22Rv1 (cell line): ENCODE measurements at regions not wholly inside any gene's neighbourhood (a gene's known extent, or its start where the extent isn't known, plus 50 kb on each side); places are given as distances from the start of the nearest gene placed in this dataset.
"Not testable (repeated sequence)": the region's sequence is repeated elsewhere in the genome, so short reads cannot be mapped to it uniquely, and the experiment has no call there.

ENCODE experiments used
- H3K27ac ChIP-seq: fragments of 450-650 bp; 2 replicates; pipeline ENCODE4 v1.5.1; 2017
- ZFX ChIP-seq: fragments of 450-650 bp; IDR thresholded peaks from 2 replicates; pipeline ENCODE4 v1.6.1; 2017; ENCODE audit warnings: antibody characterized with exemption, borderline replicate concordance
- TF ChIP-seq, protein P1 (sequence below): fragments of 450-650 bp; IDR thresholded peaks from 2 replicates; pipeline ENCODE4 v1.5.1; 2017; ENCODE audit warnings: mild to moderate bottlenecking

DNA sequence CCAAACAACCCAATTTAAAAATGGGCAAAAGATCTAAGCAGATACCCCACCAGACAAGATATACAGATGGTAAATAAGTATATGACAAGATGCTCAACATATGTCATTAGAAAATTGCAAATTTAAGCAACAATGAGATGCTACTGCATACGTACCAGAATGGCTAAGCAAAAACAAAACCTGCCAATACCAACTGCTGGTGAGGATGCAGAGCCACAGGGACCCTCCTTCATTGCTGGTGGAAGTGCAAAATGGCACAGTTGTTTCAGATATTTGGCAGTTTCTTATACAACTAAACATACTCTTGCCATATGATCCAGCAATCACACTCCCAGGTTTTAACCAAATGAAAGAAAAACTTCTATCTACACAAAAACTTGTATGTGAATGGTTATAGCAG is 178.9 kb downstream of the BARX1 start:
- TF ChIP-seq, protein P1, sequence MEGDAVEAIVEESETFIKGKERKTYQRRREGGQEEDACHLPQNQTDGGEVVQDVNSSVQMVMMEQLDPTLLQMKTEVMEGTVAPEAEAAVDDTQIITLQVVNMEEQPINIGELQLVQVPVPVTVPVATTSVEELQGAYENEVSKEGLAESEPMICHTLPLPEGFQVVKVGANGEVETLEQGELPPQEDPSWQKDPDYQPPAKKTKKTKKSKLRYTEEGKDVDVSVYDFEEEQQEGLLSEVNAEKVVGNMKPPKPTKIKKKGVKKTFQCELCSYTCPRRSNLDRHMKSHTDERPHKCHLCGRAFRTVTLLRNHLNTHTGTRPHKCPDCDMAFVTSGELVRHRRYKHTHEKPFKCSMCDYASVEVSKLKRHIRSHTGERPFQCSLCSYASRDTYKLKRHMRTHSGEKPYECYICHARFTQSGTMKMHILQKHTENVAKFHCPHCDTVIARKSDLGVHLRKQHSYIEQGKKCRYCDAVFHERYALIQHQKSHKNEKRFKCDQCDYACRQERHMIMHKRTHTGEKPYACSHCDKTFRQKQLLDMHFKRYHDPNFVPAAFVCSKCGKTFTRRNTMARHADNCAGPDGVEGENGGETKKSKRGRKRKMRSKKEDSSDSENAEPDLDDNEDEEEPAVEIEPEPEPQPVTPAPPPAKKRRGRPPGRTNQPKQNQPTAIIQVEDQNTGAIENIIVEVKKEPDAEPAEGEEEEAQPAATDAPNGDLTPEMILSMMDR = no peak
- TF ChIP-seq ZFX = no peak
- H3K27ac ChIP-seq = no peak overlapping the region

DNA sequence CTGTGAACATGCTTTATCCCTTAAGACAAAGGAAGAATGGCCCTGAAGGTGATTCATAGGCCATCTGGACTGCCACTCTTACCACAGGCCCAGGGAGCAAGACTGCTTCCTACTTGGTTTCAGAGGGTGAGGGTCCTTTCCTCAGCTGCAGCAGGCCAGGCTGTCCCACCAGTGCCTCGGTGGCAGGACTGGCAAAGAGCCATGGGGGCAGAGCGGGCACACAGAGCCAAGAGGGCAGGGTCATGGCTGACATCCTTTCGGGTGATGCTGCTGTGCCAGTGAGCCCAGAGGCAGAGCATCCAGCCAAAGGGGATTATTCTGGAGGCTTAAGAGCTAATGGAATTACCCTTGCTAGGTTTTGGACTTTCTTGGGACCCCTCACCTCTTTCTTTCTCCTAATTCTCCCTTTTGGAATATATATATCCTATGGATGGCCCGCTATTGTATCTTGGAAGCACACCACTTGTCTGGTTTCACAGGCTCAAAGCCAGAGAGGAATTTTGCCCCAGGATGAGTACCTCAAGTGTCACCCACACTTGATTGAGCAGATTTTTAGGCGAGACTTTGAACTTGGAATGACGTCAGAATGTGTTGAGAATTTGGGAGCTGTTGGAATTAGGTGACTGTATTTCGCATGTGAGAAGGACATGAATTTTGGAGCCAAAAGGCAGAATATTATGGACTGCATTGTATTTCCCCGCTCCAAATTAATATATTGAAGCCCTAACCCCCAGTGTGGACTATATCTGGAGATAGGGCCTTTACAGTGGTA is 180.6 kb downstream of the BARX1 start:
- H3K27ac ChIP-seq = no peak overlapping the region
- TF ChIP-seq, protein P1 = no peak
- no peak for TF ChIP-seq ZFX

- TF ChIP-seq ZFX = no peak
- TF ChIP-seq, protein P1 = no peak
- H3K27ac ChIP-seq = no peak overlapping the region
Measured at GRCh38 chr9:93771276-93771675, 183.9 kb downstream of the BARX1 start.

GRCh38 chr9:93761822-93762221 is 185.4 kb downstream of the PHF2 start:
- TF ChIP-seq, protein P1 = no peak
- no peak for TF ChIP-seq ZFX
- H3K27ac ChIP-seq = no peak overlapping the region

DNA sequence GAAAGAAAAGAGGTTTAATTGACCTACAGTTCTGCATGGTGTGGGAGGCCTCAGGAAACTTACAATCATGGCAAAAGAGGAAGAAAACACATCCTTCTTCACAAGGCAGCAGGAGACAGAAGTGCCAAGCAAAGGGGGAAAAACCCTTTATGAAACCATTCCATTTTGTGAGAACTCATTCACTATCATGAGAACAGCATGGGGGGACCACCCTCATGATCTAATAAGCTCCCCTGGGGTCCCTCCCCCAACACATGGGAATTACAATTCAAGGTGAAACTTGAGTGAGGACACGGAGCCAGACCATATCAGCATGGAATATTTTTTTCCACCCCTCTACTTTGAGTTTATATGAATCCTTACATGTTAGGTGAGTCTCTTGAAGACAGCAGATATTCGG is 173.7 kb downstream of the PHF2 start:
- H3K27ac ChIP-seq = no peak overlapping the region
- no peak for TF ChIP-seq ZFX
- TF ChIP-seq, protein P1 = no peak

- not testable (repeated sequence) for H3K27ac ChIP-seq
Measured at GRCh38 chr9:93748827-93749226, 172.4 kb downstream of the PHF2 start.

DNA sequence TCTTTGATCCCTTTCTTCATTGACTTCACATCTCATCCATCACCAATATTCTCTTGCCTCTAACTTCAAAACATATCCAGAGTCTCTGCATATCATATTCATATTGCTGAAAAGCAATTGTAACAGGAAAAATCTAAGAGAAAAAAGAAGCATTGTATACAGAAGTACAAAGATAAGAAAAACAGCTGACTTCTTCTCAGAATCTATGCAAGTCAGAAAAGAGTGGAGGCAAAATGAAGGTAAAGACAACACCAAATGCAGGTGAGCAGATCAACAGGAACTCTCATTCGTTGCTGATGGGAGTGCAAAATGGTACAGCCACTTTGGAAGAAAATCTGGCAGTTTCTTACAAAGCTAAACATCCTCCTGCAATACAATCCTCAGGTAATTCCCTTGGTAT is 155.6 kb downstream of the PHF2 start:
- H3K27ac ChIP-seq = no peak overlapping the region
- TF ChIP-seq, protein P1 = no peak

DNA sequence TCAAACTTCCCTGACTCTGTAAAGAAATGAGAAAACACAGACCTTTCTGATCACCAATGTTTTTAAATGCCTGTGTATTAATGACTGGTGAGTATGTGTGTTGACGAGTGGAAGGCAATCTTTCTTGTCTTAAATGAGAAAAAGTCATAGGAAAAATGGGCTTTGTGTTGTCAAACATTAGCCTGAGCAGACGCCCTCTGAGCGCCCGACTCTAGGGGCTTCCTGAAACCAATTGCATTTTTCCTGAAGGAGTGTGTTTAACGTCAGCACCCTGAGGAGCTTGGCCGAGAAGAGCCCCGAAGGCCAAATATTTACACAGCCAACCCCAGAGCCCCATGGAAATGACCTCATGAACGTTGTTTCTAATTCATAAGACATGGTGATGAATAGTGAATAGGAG is 154.3 kb downstream of the PHF2 start:
- no peak overlapping the region for H3K27ac ChIP-seq
- TF ChIP-seq ZFX = no peak
